ENCODE measurements at regions not wholly inside any gene's neighbourhood (a gene's known extent, or its start where the extent isn't known, plus 50 kb on each side); places are given as distances from the start of the nearest gene placed in this dataset.

DNA sequence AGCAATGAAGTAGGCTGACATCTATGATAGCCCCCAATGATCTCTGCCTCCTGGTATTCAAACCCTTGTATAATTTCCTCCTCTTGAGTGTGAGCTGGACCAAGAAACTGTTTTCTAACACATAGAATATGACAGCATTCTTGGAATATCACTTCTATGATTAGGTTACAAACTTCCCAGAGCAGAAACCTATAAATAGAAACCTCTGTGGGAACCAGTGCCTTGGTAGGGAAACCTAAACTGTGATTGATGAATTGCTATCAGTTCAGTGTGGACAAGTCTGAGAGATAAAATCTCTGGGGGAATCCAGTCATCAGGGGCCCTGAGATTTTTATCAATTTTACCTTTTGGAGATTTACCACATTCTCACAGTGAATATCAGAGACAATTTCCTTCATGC lies 756.5 kb upstream of the AGA start:
- TF ChIP-seq POLR2AphosphoS5 (IDR thresholded peaks at IDR 0.05), result no peak
- TF ChIP-seq CTCF (IDR thresholded peaks at IDR 0.05 in 8 of 11, conservative IDR thresholded peaks at IDR 0.05 in 3 of 11), result no peak
- TF ChIP-seq POLR2A (IDR thresholded peaks at IDR 0.05), result no peak
